ENCODE measurements at regions not wholly inside any gene's neighbourhood (a gene's known extent, or its start where the extent isn't known, plus 50 kb on each side); places are given as distances from the start of the nearest gene placed in this dataset.

DNA sequence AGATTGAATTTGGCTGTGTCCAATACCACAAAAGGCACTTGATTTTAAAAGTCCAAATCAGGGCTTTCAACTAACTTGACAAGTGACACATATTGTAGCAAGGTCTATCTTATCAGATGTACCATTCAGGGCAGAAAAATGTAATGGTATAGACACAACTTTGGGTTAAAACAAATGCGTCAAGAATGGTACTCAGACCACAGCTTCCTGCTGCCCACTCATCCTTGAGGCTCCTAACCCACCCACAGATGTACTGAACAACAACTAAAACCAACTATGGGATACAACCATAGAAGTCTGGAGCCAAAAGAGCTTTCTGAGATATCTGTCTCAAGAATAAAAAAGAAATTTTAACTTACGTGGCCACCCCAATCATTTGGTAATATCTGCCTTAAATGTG lies 105.2 kb downstream of the RBM43 start:
- Histone ChIP-seq H2BK5ac (ENCODE audit: insufficient read length, low read length) (no peak overlapping the region), H4K5ac (ENCODE audit: insufficient read length, low read depth, low read length) (no peak overlapping the region), H3K4me1 (ENCODE audit: insufficient read depth, low read length) (peaks cover 1% of the 10 kb centered on the region; the same call in 1 of the 2 replicates), H3K27ac (ENCODE audit: insufficient read length, low read depth, low read length) (no peak overlapping the region), H3K9ac (ENCODE audit: extremely low read depth, insufficient read length, low read length) (no peak overlapping the region), H3K27me3 (ENCODE audit: insufficient read depth, low read length) (no peaks in the 10 kb centered on the region), H2BK15ac (ENCODE audit: low read depth, low read length) (no peak overlapping the region), H3T11ph (ENCODE audit: low read length) (no peak overlapping the region), H3K4ac (ENCODE audit: low read depth, low read length) (no peak overlapping the region), H3K9me3 (ENCODE audit: control insufficient read depth, low read depth, low read length) (no peaks in the 10 kb centered on the region), H2BK120ac (ENCODE audit: low read depth, low read length, poor library complexity, severe bottlenecking) (no peak overlapping the region), H2AK5ac (ENCODE audit: insufficient read length, low read length) (no peak overlapping the region), H3K4me2 (ENCODE audit: insufficient read depth, insufficient read length, low read length) (no peak overlapping the region), H3K18ac (ENCODE audit: insufficient read length, low read depth, low read length) (no peak overlapping the region), H3K23ac (ENCODE audit: insufficient read length, low read depth, low read length) (no peak overlapping the region), H3K79me2 (ENCODE audit: insufficient read depth, low read length) (no peaks in the 10 kb centered on the region), H2AFZ (ENCODE audit: low read length) (no peak overlapping the region), H3K23me2 (ENCODE audit: insufficient read length, low read depth, low read length, poor library complexity, severe bottlenecking) (no peaks in the 10 kb centered on the region), H2BK12ac (ENCODE audit: insufficient read length, low read depth, low read length) (no peak overlapping the region), H2BK20ac (ENCODE audit: low read depth, low read length, poor library complexity, severe bottlenecking) (no peak overlapping the region), H3K14ac (ENCODE audit: insufficient read depth, low read length) (no peak overlapping the region), H3K56ac (ENCODE audit: insufficient read length, low read depth, low read length) (no peak overlapping the region), H4K8ac (replicated peaks; ENCODE audit: insufficient read length, low read depth, low read length) (no peak overlapping the region), H4K20me1 (ENCODE audit: control insufficient read depth, insufficient read depth, insufficient read length) (no peaks in the 10 kb centered on the region), H4K91ac (ENCODE audit: insufficient read length, low read depth, low read length) (no peak overlapping the region), H3K79me1 (ENCODE audit: insufficient read depth, low read depth, low read length, poor library complexity, severe bottlenecking) (no peaks in the 10 kb centered on the region)
- peaks cover 17 to 18% of the 10 kb centered on the region in 2 experiments for H3K4me1 Mint-ChIP-seq
- no peak for DNase-seq
- H3K27me3 Mint-ChIP-seq (ENCODE audit: low read depth) = no peaks in the 10 kb centered on the region
- no peaks in the 10 kb centered on the region; a peak in 1 of 7 replicates for H3K36me3 Mint-ChIP-seq (ENCODE audit: insufficient read depth in 1 of 3, low read depth in 3 of 3)
- no peak overlapping the region for H3K4me3 Mint-ChIP-seq
- no peaks in the 10 kb centered on the region for H3K9me3 Mint-ChIP-seq
- TF ChIP-seq CTCF (conservative IDR thresholded peaks at IDR 0.05) = no peak
- no peak overlapping the region for H3K27ac Mint-ChIP-seq
- WGBS (ENCODE audit: extremely low coverage, insufficient read length, low lambda C conversion rate) = no CpG with 5 or more reads among the region's 2 CpGs

Data from H9 (cell line).